GM21360 (cell line): ENCODE measurements at regions not wholly inside any gene's neighbourhood (a gene's known extent, or its start where the extent isn't known, plus 50 kb on each side); places are given as distances from the start of the nearest gene placed in this dataset.
"Not testable (repeated sequence)": the region's sequence is repeated elsewhere in the genome, so short reads cannot be mapped to it uniquely, and the experiment has no call there.

Experiments
- ATAC-seq: cut with Tn5 transposase; IDR thresholded peaks from one replicate; pipeline ENCODE4 v1.9.1; 2021; ENCODE audit warnings: mild to moderate bottlenecking, moderate library complexity; ENCODE audit not compliant: unreplicated experiment

GRCh38 chr4:45283352-45283751 is 557.0 kb upstream of the GNPDA2 start:
- ATAC-seq = no peak

GRCh38 chr4:45280121-45280520 is 553.8 kb upstream of the GNPDA2 start:
- no peak for ATAC-seq

GRCh38 chr4:45275862-45276261 is 549.5 kb upstream of the GNPDA2 start:
- ATAC-seq = no peak

- ATAC-seq = not testable (repeated sequence)
Observed at GRCh38 chr4:45248106-45248505, 521.8 kb upstream of the GNPDA2 start.

- ATAC-seq = no peak
Observed at GRCh38 chr4:45241976-45242375, 515.6 kb upstream of the GNPDA2 start.

- no peak for ATAC-seq
Observed at GRCh38 chr4:45229206-45229605, 502.9 kb upstream of the GNPDA2 start.

DNA sequence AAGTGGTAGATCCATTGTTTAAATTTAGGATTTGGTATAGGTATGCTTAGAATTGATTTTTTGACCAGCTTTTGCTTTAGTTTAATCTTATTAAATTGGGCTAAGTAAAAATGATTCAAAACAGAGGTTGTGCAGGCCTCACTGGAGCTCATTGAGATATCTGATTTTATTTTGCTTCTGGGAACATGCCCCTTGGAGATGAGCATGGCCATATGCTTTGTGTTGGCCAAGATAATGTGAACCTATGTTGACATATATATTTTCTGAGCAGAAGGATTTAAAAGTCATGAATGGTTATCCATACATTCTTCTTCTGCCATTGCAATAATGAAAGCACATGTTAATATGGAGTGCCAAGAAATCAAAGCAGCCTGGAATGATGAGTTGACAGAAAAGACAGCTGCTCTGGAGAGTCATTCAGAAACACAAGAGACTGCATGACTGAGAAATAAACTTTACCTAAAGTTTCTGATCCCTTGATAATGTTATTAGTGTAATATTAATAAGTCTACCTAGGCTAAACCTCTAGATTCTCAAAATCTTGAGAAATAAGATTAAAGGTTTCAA is 489.7 kb upstream of the GNPDA2 start:
- ATAC-seq = no peak

GRCh38 chr4:45208476-45208875 is 482.1 kb upstream of the GNPDA2 start:
- not testable (repeated sequence) for ATAC-seq

DNA sequence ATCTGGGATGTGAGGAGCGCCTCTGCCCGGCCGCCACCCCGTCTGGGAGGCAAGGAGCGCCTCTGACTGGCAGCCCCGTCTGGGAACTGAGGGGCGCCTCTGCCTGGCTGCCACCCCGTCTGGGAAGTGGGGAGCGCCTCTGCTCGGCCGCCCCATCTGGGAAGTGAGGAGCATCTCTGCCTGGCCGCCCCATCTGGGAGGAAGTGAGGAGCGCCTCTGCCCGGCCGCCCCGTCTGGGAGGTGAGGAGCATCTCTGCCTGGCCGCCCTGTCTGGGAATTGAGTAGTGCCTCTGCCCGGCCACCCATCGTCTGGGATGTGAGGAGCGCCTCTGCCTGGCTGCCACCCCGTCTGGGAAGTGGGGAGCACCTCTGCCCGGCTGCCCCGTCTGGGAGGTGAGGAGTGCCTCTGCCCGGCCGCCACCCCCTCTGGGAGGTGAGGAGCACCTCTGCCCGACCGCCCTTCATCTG is 481.5 kb upstream of the GNPDA2 start:
- ATAC-seq = not testable (repeated sequence)

DNA sequence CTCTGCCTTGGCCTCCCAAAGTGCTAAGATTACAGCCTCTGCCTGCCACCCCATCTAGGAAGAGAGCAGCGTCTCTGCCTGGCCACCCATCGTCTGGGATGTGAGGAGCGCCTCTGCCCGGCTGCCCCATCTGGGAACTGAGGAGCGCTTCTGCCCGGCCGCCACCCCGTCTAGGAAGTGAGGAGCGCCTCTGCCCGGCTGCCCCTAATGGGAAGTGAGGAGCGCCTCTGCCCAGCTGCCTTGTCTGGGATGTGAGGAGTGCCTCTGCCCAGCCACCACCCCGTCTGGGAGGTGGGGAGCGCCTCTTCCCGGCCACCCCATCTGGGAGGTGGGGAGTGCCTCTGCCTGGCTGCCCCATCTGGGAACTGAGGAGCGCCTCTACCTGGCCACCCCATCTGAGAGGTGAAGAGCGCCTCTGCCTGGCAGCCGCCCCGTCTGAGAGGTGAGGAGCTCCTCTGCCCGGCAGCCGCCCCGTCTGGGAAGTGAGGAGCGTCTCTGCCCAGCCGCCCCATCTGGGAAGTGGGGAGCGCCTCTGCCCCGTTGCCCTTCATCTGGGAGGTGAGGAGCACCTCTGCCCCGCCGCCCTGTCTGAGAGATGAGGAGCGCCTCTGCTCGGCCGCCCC is 481.0 kb upstream of the GNPDA2 start:
- not testable (repeated sequence) for ATAC-seq

- ATAC-seq = no peak
Observed at GRCh38 chr4:45199736-45200135, 473.4 kb upstream of the GNPDA2 start.

- no peak for ATAC-seq
Observed at GRCh38 chr4:45188501-45188900, 462.1 kb upstream of the GNPDA2 start.

DNA sequence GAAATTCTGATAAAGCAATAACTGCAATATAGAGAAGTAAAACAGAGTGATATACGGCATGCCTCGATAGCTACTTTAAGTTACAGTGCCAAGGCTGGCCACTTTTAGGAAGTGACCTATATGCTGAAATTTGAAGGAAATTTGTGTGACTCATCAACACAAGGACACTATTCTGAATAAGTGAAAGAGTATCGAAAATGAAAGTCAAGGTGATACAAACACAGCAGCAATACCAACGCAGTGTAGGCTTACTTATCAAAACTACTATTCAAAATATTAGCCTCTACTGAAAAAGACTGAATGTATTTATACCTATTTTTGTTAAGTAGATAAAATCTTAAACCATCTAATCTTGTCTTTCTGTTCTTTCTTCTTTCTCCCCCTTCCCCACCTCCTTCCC is 459.9 kb upstream of the GNPDA2 start:
- ATAC-seq = no peak

DNA sequence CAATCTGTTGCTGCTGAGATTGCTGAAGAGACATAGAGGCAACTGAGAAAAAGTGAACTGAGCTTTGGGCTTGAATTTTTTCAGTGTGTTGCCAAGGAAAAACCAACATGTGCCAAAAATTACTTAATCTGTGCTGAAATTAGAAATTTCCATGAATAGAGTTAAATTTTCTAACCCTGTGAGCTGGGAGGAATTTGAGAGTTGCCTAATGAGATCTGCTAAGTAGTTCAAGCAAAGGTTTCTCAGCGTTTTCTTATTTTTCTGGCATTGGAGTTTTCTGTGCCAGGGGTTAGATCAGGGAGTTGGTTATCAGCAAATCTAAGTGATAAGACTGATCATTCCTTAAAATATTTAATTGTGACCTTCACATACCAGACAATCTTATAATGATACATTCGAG is 457.5 kb upstream of the GNPDA2 start:
- no peak for ATAC-seq

DNA sequence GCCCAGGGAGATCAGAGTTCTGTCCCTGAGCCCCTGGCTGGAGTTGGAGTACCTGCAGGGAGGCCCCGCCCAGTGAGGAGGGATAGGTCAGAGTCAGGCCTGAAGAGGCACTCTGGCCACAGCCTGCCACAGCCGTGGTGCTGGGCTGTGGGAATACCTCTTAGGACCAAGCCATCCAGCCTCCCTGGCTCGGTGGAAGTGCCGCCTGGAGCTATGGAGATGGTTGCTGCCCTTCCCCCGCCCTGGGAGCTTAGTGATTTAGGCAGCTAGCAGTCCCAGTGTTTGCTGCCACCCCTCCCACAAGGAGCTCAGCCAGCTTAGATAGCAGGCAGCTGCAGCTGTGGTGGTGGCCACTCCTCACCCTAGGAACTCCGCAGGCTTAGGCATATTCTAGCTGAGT is 446.3 kb upstream of the GNPDA2 start:
- ATAC-seq = no peak

- no peak for ATAC-seq
Observed at GRCh38 chr4:45160951-45161350, 434.6 kb upstream of the GNPDA2 start.

DNA sequence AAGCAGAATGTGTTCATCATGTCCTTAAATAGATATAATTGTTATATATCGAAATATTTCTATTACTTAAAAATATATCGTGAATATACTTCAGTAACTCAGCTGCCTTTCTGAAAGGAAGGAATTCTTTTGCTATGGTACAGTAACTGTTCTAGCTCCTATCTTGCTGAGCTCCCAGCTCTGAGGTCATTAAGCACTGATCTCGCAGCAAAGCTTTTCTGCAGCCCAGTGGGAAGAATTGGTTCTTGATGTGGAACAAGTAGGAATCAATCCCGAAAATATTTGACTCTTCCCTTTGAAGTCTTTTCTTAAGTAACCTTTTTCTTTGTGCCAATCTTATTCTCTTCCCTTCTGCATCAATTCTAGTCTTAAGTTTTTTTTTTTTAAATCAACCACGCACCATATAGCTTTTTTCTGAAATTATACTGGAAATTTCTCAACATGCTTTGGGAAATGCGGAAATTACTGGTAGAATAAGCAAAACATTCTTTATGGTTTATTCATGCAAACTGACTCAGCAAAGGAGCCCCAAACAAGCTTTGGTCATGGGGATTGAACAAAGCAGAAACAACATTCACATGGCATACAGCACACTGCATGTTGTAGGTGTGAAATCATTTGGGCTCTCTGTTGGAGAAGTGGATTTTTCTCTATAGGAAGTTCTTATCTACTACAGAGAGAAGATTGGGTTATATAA is 428.9 kb upstream of the GNPDA2 start:
- no peak for ATAC-seq

- no peak for ATAC-seq
Observed at GRCh38 chr4:45147866-45148265, 421.5 kb upstream of the GNPDA2 start.

- ATAC-seq = no peak
Observed at GRCh38 chr4:45131020-45131419, 404.7 kb upstream of the GNPDA2 start.

DNA sequence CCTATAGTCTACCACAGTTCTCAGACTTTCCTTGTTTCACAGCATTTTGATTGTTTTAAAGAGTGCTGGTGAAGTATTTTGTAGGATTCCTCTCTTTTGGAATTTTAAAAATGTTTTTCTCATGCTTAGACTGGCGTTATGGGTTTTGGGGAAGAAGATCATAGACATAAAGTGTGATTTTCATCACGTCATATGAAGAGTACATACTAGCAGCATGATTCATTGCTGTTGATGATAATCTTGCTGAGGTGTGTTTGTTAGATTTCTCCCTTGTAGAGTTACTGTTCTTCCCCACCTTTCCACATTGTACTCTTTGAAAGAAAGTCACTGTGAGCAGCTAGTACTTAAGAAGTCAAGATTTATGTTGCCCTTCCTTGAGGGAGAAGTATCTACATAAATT is 396.1 kb upstream of the GNPDA2 start:
- ATAC-seq = no peak

- ATAC-seq = no peak
Observed at GRCh38 chr4:45121426-45121975, 395.1 kb upstream of the GNPDA2 start.

DNA sequence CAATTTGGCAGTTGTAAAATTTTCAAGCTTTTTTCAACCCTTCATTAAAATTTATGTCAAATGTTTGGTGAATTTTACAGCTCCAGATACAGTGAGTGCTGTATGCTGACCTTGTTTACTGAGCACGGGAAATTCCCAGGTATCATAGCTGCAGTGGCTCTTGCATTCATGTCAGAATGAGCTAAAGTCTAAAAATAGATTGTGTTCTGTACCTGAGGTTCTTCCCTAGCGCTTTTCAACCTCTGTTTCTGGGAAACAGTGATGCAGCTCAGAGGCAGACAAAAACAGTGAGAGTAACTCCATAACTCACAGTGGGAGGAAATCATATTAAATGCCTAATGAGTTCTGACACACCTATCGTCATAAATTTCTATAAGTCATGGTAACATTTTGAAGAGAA is 393.8 kb upstream of the GNPDA2 start:
- ATAC-seq = peak; percentile 79
